ENCODE measurements at regions not wholly inside any gene's neighbourhood (a gene's known extent, or its start where the extent isn't known, plus 50 kb on each side); places are given as distances from the start of the nearest gene placed in this dataset.

DNA sequence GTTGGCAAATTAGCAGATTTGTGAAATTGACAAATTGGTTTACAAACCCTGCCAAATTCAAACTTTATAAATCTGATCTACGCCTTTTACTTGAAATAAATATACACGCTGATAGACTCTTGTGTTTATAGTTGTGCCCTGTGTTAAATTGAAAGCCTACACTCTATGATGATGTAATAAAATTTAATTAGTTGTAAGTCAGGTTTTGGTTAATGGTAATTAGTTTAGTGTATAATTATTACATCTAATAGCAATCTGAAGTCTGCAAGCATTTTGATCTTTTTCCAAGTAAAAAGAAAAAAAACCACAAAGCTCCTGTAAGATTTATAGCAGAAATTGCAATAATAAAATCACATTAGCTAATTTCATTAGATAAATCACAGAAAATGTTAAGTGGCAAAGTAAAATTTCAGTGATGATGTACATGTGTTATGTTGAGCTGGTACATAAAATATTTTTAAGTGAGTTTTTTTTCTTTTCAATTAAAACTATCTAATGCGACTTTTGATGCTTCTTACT, 72.7 kb upstream of the TENM3 start:
- DNase-seq (ENCODE audit: low read depth in 2 of 2) = no peak

GRCh38 chr4:182174979-182175378, 68.2 kb upstream of the TENM3 start:
- no peak for DNase-seq (ENCODE audit: low read depth in 2 of 2)

GRCh38 chr4:182175788-182176519, 67.2 kb upstream of the TENM3 start:
- DNase-seq (ENCODE audit: low read depth in 2 of 2) = no peak

- no peak for DNase-seq (ENCODE audit: low read depth in 2 of 2)
These were observed 66.0 kb upstream of the TENM3 start for GRCh38 chr4:182177166-182177565.

DNA sequence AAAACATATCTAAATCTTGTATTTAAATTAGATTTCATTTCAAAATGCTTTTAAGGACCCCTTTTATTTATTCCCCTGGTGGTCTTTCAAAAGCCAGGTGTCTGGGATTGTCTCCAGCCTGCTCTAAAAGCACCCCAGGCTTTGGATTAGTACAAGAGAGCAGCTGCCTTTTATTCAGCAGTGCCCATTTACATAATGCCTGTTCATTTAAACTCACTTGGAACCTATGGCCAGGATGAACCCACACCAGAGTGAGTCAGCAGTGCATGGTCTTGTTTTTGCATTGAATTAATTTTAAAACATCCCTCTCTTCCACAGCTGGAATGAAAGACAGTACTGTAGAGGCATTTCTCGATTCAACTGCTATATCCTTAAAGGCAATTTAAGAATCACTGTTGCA, 64.1 kb upstream of the TENM3 start:
- DNase-seq (ENCODE audit: low read depth in 2 of 2) = no peak

DNA sequence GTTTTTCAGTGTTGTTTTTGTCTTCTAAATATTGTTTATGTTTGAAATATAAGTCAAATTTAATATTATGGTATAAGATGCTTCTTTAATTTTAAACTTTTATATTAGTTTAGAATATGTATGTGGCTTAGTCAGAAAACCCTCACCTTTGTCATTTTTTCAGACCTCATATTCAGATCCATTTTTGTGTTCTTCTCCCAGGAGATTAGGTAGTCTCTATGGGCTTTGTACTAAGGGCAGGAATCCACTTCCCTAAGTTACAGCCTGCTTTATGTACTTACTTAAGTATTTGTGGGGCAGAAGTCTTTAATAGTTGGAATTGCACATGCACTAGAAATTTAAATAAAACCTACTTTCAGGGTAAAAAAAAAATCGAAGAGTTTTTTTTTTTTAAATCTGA, 63.5 kb upstream of the TENM3 start:
- no peak for DNase-seq (ENCODE audit: low read depth in 2 of 2)

DNA sequence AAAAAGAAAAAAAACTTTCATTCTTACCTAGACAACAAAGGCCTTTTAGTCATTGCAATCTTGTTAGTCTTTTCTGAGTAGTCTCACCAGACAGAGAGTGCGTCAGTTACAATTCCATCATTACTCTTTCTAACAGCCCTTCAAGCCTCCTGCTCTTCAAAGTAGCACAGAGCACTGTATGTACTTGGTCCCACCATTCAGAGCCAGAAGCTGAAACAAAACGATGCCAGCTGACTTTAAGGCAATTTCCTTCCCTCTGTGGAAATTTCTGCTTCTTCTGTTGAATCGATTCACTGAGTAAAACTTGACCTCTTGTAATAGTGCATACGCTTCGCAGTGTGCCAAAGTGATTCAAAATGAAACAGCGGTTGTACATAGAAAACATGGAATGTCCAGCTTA, 57.7 kb upstream of the TENM3 start:
- no peak for DNase-seq (ENCODE audit: low read depth in 2 of 2)

DNA sequence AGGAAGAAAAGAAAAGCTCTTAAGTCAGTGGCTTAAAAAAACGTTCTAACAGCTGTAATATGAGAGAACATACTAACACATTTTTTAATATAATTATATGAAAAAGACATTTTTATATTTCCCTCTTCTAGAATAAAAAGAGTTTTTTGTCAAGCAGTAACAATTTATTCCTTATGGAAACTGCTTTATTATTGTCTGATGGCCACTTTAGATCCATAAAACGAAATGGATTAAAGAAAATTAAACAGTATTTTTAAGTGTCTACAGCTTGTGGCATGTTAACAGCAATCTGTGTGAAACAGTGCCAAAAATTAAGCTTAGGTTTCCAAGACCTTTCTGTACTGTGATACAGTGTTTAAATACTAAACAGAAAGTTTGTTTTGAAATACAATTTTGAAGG, 55.5 kb upstream of the TENM3 start:
- no peak for DNase-seq (ENCODE audit: low read depth in 2 of 2)

- no peak for DNase-seq (ENCODE audit: low read depth in 2 of 2)
These were observed 54.6 kb upstream of the TENM3 start for GRCh38 chr4:182188622-182189021.

- no peak for DNase-seq (ENCODE audit: low read depth in 2 of 2)
These were observed 53.9 kb upstream of the TENM3 start for GRCh38 chr4:182189103-182189878.

DNA sequence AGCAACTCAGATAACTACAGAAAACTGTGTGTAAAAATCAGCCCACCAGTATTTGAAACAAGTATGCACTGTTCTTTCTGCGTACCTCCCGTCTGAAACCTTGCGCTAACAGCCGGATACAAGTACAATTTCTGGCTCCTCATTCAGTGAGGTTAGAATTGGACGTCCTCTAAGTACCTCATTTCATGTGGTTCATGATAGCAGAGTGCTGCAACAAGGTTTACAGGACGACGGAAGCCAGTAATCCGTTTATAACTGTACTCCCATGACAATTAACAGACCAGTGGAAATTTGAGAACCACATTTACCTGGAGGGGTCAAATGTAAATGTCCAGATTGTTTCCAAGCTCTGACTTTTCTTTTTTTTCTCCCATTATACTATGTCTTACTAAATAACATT, 52.9 kb upstream of the TENM3 start:
- DNase-seq (ENCODE audit: low read depth in 2 of 2) = no peak

GRCh38 chr4:182192511-182193181, 50.6 kb upstream of the TENM3 start:
- no peak for DNase-seq (ENCODE audit: low read depth in 2 of 2)

DNA sequence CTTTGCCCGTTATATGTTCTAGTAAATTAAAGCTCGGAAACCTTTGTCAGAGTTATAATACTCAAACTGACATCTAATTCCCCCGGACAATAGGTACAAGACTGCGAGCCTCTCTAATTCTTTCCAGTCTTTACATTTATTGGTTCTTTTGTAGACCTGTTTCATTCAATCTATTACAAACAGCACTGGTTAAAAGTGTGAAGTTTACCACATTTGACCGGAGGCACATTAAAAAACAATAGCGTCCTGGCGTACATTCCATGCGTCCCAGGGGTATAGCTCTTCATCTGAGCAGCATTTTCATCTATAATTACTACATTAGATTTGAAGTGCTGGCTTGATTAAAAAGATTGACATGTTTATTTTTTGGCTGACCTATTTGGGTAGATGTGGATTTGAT, 49.9 kb upstream of the TENM3 start:
- DNase-seq (ENCODE audit: low read depth in 2 of 2) = no peak

Measured in stimulated activated CD8-positive, alpha-beta memory T cell treated with anti-CD3 and anti-CD28 coated beads, Interleukin-7, amount 100 ng/mL, for 1 hour (primary cell).